ENCODE measurements at regions not wholly inside any gene's neighbourhood (a gene's known extent, or its start where the extent isn't known, plus 50 kb on each side); places are given as distances from the start of the nearest gene placed in this dataset.

DNA sequence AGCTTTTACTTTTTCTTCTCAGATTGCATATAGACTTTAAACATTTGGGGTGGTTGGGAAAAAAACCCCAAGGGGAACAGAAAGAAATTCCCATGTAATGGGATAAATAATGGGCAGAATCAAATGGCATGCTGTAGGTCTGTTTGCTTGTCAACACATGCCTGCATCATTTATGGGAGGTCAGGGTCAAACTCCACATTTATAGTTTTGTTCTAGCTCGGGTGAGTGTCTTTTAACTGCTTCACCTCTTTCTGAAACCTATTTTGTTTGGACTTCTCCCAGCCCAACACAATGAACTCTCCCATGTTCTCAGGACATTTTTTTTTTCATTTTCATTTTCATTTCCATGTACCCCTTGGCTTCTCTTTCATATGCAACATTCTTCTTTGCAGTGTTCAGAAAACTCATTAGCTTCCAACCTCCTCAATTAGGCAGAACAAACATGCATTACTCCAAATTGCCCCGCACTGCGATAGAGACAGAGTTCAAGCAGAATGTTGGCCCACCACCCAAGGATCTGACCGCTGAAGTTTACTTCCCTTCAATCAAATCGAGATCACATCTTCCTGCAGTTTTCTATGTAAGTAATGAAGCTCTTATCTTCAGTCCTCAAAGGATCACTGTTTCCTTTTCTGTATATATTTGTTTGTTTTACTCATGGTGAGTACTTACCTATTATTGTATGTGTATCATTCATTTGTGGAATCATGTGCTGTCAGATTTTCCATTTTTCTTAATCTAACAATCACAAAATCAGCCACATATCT is 354.6 kb downstream of the ZSWIM6 start:
- DNase-seq (no peak), ATAC-seq (no peak)
- H3K9me3 Mint-ChIP-seq = peaks cover 0 to 2% (median 0%) of the 10 kb centered on the region in 9 donors
- H3K4me1 Mint-ChIP-seq = peaks cover 0 to 1% (median 0%) of the 10 kb centered on the region in 4 donors
- peaks cover 14 to 57% (median 19%) of the 10 kb centered on the region in 5 donors for H3K27me3 Mint-ChIP-seq
- POLR2A ChIA-PET = no interaction called here
- H3K27ac Mint-ChIP-seq = no peak overlapping the region
- H3K4me3 Mint-ChIP-seq = no peak overlapping the region
- H3K36me3 Mint-ChIP-seq = no peaks in the 10 kb centered on the region

DNA sequence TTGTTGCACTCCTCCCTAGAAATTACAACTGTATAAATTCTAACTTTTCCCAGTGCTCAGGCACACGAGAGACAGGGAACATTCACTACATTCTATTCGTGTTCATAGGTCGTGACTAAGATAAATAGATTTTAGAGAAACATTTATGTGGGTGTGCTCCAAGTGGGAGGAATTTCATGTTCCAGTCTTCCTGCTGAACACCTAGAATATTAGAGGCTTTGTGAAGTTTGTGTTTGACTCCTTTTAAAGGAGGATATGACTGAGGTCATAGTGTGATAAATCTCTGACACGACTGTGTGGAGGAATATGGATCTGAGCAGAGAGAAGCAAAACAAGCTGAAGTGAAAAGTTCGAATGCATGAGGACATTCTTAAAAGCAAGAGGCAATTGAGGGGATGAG is 355.3 kb downstream of the ZSWIM6 start:
- H3K27ac Mint-ChIP-seq = no peak overlapping the region
- no peaks in the 10 kb centered on the region for H3K36me3 Mint-ChIP-seq
- POLR2A ChIA-PET = no interaction called here
- H3K27me3 Mint-ChIP-seq = peaks cover 14 to 57% (median 19%) of the 10 kb centered on the region in 5 donors
- ATAC-seq (no peak), DNase-seq (no peak)
- H3K4me3 Mint-ChIP-seq = no peak overlapping the region
- peaks cover 0 to 3% (median 2%) of the 10 kb centered on the region in 9 donors for H3K9me3 Mint-ChIP-seq
- H3K4me1 Mint-ChIP-seq = peaks cover 0 to 1% (median 0%) of the 10 kb centered on the region in 4 donors

DNA sequence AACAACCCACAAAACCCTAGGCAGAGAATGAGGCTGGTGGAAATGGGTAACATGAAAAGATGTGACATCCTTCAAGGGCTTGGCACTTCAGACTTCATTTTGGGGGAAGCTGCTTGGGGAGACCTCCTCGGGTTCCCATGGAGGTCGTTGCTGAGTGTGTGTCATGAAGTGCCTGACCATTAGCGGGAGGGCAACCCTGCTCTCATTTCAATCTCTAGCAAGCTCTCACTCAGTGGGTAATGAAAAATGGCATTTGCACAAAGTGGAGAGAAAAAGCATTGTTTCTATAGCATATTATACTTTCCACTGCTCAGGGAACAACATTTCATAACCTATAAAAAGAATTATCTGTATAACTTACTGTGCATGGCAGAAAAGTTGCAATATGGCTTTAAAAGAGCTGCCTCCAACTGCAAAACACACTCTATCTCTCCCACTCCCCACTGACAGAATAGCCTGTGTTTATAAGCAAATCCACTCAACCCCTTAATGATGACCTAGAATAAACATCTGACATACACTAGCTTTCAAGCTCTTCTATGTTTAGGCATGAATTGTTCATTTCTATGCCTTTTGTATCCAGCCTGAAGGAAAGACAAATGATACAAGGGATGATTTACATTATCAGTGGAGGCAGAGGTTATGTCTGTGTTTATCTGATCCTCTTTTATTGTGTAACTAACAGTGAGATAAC is 357.2 kb downstream of the ZSWIM6 start:
- POLR2A ChIA-PET = no interaction called here
- peaks cover 0 to 1% (median 0%) of the 10 kb centered on the region in 4 donors for H3K4me1 Mint-ChIP-seq
- H3K9me3 Mint-ChIP-seq = peaks cover 0 to 13% (median 8%) of the 10 kb centered on the region in 9 donors

DNA sequence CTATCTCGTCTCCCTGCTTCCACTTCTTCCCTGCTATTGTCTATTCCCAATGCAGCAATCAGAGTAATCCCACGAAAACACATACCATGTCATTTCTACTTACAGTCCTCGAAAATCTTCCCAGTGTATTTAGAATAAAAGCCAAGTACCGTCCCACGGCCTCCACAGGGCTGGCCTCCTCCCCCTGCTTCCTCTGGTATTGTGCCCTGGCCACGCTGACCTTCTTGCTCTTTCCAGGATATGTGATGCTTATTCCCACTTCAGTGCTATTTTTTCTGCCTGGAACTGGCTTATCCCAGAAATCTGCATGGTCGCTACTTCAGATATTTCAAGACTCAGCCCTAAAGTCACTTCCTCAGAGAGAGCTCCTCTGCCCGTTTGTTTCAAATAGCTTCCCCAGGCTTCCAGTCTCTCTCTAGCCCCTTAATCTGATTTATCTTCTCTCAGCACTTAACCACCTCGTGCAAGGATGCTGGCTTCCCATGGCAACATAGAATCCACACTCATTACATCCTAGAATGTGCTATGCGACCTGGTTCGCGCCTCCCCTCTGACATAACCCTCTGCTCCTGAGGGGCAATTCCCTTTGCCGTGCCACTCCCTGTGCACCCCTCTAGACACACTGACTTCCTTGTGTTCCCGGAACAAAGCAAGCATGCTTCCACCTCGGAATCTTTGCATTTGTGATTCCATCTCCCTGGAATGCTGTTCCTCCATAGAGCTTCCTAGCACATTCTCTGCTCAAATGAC is 365.9 kb downstream of the ZSWIM6 start:
- ATAC-seq = no peak
- H3K36me3 Mint-ChIP-seq = peaks cover 0 to 4% (median 0%) of the 10 kb centered on the region in 3 donors
- peaks cover 0 to 10% (median under 1%) of the 10 kb centered on the region in 5 donors for H3K27me3 Mint-ChIP-seq

More for the DNA sequence above, 357.2 kb downstream of the ZSWIM6 start:
- H3K27me3 Mint-ChIP-seq = peaks cover 14 to 57% (median 19%) of the 10 kb centered on the region in 5 donors
- no peak overlapping the region for H3K27ac Mint-ChIP-seq
- H3K36me3 Mint-ChIP-seq = peaks cover 0 to 4% (median 0%) of the 10 kb centered on the region in 3 donors
- no peak for ATAC-seq
- no peak overlapping the region for H3K4me3 Mint-ChIP-seq
- no peak for DNase-seq

DNA sequence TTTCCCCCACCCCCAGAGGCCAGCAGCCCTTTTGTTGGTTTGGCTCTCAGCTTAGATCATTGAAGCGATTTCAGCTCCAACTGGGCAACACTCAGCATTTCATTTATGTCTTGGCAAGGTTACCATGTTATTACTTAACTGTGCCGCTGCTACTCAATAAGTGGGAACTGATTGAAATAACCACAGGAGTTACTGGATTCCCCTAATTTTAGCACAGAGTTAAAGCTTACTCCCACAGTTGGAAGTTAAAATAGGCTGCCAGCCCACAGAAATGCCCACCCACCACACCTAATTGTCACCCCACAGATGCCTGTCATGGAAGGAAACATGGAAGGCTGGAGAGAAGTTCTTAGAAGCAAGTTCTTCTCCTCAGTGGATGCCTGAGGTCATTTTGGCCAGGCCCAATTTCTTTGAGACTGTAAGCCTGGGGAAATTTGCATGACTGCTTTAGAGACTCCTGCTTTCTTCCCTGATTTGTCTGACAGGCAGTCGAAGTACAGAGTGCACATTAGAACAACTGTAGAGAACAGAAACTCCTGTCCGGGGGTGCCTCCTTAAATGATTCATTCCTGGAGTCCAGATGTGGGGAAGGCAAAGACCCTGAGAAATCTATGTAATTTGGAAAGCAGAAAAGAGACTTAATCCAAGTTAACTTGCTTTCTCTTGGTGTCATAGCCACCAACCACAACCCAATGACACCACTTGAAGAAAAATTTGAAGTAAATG is 370.0 kb downstream of the ZSWIM6 start:
- no peaks in the 10 kb centered on the region for H3K9me3 Mint-ChIP-seq
- DNase-seq (no peak), ATAC-seq (no peak)
- H3K27ac Mint-ChIP-seq = no peak overlapping the region
- H3K4me1 Mint-ChIP-seq = peaks cover 0 to 2% (median 0%) of the 10 kb centered on the region in 4 donors
- no peaks in the 10 kb centered on the region for H3K36me3 Mint-ChIP-seq
- peaks cover 1 to 23% (median 10%) of the 10 kb centered on the region in 5 donors for H3K27me3 Mint-ChIP-seq
- POLR2A ChIA-PET = no interaction called here
- no peak overlapping the region for H3K4me3 Mint-ChIP-seq

More for the DNA sequence above, 365.9 kb downstream of the ZSWIM6 start:
- H3K4me1 Mint-ChIP-seq = no peaks in the 10 kb centered on the region
- peaks cover 0 to 11% (median 5%) of the 10 kb centered on the region in 9 donors for H3K9me3 Mint-ChIP-seq
- DNase-seq = no peak
- POLR2A ChIA-PET = no interaction called here
- no peak overlapping the region for H3K27ac Mint-ChIP-seq
- H3K4me3 Mint-ChIP-seq = no peak overlapping the region

DNA sequence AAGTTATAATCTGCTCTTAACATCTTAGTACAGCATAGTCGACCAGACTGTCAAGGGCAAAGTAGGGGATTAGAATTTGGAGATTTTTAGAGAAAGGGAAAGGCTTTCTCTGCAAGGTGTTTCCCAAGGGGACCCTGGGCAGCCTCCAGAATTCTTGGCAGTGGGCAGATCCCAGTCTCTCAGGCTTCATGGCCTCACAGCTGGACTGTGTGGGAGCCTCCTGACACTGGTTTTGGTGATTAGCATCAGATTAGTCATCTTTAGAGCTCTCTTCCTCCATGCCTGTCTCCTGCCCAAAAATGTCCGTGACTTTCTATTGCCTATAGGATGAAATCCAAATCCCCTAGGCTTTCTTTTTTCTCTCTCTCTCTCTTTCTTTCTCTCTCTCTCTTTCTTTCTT is 370.7 kb downstream of the ZSWIM6 start:
- POLR2A ChIA-PET = no interaction called here
- no peaks in the 10 kb centered on the region for H3K36me3 Mint-ChIP-seq

DNA sequence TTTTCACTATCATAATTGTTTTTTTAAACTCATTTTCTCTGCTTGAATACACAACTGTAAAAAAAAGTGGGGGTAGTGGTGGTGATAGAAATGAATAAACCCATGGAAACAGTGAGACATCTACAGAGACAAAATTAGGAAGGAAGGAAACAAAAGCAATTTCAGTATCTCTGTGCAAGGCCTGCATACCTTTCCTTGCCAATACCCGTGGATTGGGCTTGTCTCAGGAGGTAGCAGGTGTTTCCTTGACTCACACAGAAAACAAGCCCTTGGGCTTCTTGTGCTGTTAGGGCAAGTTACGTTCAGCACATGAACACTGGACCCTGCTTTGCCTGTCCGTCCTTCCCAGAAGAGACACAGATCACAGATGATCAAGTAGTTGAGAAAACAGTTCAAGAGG is 372.2 kb downstream of the ZSWIM6 start:
- Mint-ChIP-seq H3K4me1 (peaks cover 0 to 2% (median 0%) of the 10 kb centered on the region in 4 donors), H3K27me3 (peaks cover 2 to 40% (median 10%) of the 10 kb centered on the region in 5 donors), H3K36me3 (peaks cover 0 to 2% (median 0%) of the 10 kb centered on the region in 3 donors), H3K4me3 (no peak overlapping the region), H3K27ac (no peak overlapping the region), H3K9me3 (peaks cover 0 to 6% (median 0%) of the 10 kb centered on the region in 9 donors)
- POLR2A ChIA-PET = no interaction called here
- DNase-seq (no peak), ATAC-seq (no peak)

More for the DNA sequence above, 370.7 kb downstream of the ZSWIM6 start:
- Mint-ChIP-seq H3K27me3 (peaks cover 1 to 27% (median 10%) of the 10 kb centered on the region in 5 donors), H3K4me3 (no peak overlapping the region), H3K4me1 (peaks cover 0 to 2% (median 0%) of the 10 kb centered on the region in 4 donors), H3K9me3 (no peaks in the 10 kb centered on the region), H3K27ac (no peak overlapping the region)
- DNase-seq (no peak), ATAC-seq (no peak)

DNA sequence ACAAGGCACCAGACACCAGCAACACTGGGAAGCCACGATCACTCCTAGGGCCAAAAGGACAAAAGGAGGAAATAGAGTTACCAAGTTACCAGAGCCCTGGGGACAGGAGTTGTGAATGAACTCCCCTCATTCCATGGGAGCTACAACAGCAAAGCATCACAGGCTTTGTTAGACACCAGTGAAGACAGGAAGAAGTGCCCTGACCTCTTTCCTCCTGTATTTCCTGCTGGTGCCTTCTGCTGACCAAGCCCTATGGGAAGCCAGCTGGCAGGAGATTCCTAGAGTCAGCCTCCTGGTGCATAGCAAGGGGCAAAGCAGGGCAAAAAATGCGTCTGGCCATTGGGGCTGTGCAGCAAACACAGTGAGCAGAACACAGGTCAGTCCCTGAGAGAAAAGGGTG is 374.7 kb downstream of the ZSWIM6 start:
- DNase-seq = no peak
- Mint-ChIP-seq H3K27ac (no peak overlapping the region), H3K36me3 (peaks cover 0 to 8% (median 0%) of the 10 kb centered on the region in 3 donors), H3K4me1 (peaks cover 0 to 2% (median 0%) of the 10 kb centered on the region in 4 donors), H3K9me3 (peaks cover 0 to 21% (median 6%) of the 10 kb centered on the region in 9 donors), H3K27me3 (peaks cover 0 to 40% (median 10%) of the 10 kb centered on the region in 5 donors), H3K4me3 (no peak overlapping the region)
- ATAC-seq = no peak
- POLR2A ChIA-PET = no interaction called here

DNA sequence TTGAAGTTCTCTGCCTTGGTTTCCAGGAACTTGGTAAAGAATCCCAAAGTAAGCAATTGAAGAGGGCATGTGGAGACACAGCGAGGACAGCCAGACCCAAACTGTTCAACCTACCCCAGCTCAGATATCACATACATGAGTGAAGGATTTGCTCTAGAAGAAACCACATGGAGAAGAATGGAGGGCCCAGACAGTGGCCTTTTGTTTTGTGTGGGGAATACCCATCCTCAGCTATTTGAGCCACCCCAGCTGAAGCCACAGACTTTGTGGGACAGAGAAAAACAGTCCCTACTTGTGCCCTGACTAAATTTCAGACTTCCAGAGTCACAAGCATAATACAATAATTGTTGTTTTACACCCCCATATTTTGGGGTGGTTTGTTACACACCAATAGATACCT is 387.1 kb downstream of the ZSWIM6 start:
- POLR2A ChIA-PET = interaction anchor here (0.8 kb wide), 1 partner anchor 41 kb away, joined by 3 read pairs; no protein-coding TSS in a partner anchor
- no peak overlapping the region for H3K4me3 Mint-ChIP-seq
- ATAC-seq = no peak
- no peak overlapping the region for H3K27ac Mint-ChIP-seq
- H3K27me3 Mint-ChIP-seq = peaks cover 0 to 8% (median 5%) of the 10 kb centered on the region in 5 donors
- peaks cover 5 to 32% (median 12%) of the 10 kb centered on the region in 9 donors for H3K9me3 Mint-ChIP-seq
- no peaks in the 10 kb centered on the region for H3K4me1 Mint-ChIP-seq
- no peak for DNase-seq
- H3K36me3 Mint-ChIP-seq = peaks cover 0 to 7% (median 0%) of the 10 kb centered on the region in 3 donors

DNA sequence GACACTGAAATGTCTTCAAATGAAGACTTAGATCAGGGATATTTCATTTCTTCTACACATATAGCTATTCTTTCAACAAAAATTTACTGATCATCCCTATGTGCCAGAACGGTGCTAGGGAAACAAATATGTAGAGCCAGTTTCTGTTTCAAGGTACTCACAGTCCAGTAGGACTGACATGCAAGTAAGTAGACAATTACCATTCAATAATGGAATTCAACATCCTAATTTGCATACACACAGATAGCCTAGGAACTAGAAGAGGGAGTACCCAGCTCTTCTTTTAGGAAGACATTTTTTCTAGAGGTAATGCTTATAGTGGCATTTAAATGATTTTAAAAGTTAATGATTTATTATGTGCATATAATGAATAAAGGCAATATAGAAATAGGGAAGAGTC is 388.8 kb downstream of the ZSWIM6 start:
- Mint-ChIP-seq H3K27me3 (peaks cover 4 to 12% (median 6%) of the 10 kb centered on the region in 5 donors), H3K4me3 (no peak overlapping the region), H3K9me3 (peaks cover 5 to 32% (median 12%) of the 10 kb centered on the region in 9 donors), H3K36me3 (peaks cover 0 to 7% (median 0%) of the 10 kb centered on the region in 3 donors), H3K27ac (no peak overlapping the region), H3K4me1 (no peaks in the 10 kb centered on the region)
- POLR2A ChIA-PET = no interaction called here
- no peak for DNase-seq
- no peak for ATAC-seq

DNA sequence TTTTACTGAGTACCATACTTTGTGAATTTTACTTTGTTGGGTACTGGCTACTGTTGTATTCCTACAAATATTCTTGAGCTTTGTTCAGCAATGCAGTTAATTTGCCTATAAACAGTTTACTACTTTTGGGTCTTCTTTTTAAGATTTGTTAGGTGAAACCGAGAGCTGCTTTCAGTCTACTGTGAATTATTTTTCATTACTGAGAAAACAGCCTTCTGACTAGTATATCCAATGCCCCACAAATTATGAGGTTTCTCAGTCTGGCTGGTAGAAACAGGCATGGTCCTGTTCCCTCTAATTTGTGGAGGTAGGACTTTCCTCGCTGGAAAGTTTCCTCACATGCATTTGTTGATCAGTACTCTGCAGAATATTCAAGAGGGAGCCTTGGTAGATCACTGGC is 392.0 kb downstream of the ZSWIM6 start:
- peaks cover 0 to 7% (median 0%) of the 10 kb centered on the region in 3 donors for H3K36me3 Mint-ChIP-seq
- POLR2A ChIA-PET = no interaction called here
- DNase-seq (no peak), ATAC-seq (no peak)
- no peak overlapping the region for H3K27ac Mint-ChIP-seq
- H3K9me3 Mint-ChIP-seq = peaks cover 5 to 32% (median 12%) of the 10 kb centered on the region in 9 donors
- no peak overlapping the region for H3K4me3 Mint-ChIP-seq
- peaks cover 5 to 12% (median 7%) of the 10 kb centered on the region in 5 donors for H3K27me3 Mint-ChIP-seq
- H3K4me1 Mint-ChIP-seq = no peaks in the 10 kb centered on the region

DNA sequence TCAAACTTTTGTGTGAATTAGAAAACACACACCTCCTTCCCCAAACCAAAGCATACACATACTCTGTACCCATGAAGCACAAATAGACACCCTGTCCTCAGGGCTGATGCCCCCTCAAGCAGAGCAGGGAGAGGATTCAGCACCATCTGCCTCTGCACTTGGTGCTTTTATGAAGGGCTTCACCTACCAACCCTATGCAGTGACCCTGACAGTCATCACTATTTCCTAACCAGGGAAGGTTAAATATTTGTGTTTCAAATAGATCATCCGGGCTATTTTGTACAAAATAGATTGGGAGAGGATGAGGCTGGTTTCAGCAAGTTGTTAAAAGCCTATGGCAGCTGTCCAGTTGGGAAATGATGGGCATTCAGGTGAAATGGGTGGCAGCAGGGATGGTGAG is 396.2 kb downstream of the ZSWIM6 start:
- Mint-ChIP-seq H3K9me3 (peaks cover 0 to 7% (median 0%) of the 10 kb centered on the region in 9 donors), H3K4me3 (no peak overlapping the region), H3K27ac (no peak overlapping the region), H3K27me3 (peaks cover 14 to 50% (median 25%) of the 10 kb centered on the region in 5 donors), H3K36me3 (peaks cover 0 to 7% (median 0%) of the 10 kb centered on the region in 3 donors), H3K4me1 (peaks cover 0 to 2% (median 0%) of the 10 kb centered on the region in 4 donors)
- no peak for ATAC-seq
- DNase-seq = no peak
- POLR2A ChIA-PET = no interaction called here

All from naive thymus-derived CD8-positive, alpha-beta T cell (primary cell).